Stimulated activated CD4-positive, alpha-beta T cell treated with anti-CD3 and anti-CD28 coated beads, Interleukin-4, amount 100 ng/mL, for 48 hours (primary cell): ENCODE measurements at regions not wholly inside any gene's neighbourhood (a gene's known extent, or its start where the extent isn't known, plus 50 kb on each side); places are given as distances from the start of the nearest gene placed in this dataset.
"Not testable (repeated sequence)": the region's sequence is repeated elsewhere in the genome, so short reads cannot be mapped to it uniquely, and the experiment has no call there.

ENCODE experiments used
- DNase-seq, 2 donors: peaks; one replicate each; pipeline ENCODE4 v3.0.0-alpha.2; 2020; ENCODE audit warnings: low read depth in 2 of 2

- no peak for DNase-seq
Measured at GRCh38 chr1:55310505-55310971, 95.4 kb upstream of the USP24 start.

- DNase-seq: no peak
Measured at GRCh38 chr1:55309786-55310504, 94.8 kb upstream of the USP24 start.

GRCh38 chr1:55309053-55309452 is 93.9 kb upstream of the USP24 start:
- no peak for DNase-seq

- DNase-seq: no peak
Measured at GRCh38 chr1:55305735-55306134, 90.6 kb upstream of the USP24 start.

DNA sequence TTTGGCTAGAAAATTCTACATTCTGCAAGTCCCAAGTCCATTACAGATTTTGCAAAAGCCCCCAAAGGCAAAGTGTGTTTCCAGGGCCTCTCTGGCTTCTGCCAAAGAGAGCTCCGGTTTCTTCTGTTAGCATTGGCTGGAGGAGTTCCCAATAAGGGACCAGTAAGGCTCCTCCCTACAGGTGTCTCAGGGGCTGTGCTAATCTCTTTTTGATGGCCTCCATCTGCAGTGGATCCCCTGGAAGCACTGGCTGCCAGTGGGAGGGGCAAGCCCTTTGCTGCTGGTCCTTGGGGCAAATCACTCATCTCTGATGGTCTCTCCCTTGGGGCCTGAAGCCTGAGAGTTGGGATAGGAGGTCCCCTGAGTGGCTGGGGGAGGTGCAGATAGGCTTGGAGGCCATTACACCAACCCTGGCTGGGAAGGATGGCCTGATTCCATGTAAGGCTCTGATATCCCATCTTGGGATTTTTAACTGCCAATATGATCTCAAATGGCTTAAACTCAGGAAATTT is 89.1 kb upstream of the USP24 start:
- DNase-seq: no peak

DNA sequence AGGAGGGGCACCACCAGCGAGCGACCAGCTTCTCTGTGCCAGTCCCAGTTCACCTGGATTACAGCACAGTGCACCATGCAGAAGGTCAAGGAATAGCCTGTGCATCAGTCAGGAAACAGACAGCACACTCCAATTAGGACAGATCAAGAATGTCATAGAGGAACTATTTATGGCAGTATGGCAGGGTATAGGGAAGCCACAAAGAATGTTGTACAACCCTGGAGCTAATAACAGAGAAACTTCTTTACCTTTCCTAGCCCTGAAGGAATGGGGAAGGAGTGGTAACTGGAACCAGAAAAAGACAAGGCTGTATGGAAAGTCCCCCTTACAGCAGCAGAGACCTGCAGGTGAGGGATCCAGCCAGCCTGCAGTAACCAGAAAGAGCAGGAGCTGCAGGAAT is 87.8 kb upstream of the USP24 start:
- no peak for DNase-seq

GRCh38 chr1:55301912-55302311 is 86.7 kb upstream of the USP24 start:
- DNase-seq: no peak

DNA sequence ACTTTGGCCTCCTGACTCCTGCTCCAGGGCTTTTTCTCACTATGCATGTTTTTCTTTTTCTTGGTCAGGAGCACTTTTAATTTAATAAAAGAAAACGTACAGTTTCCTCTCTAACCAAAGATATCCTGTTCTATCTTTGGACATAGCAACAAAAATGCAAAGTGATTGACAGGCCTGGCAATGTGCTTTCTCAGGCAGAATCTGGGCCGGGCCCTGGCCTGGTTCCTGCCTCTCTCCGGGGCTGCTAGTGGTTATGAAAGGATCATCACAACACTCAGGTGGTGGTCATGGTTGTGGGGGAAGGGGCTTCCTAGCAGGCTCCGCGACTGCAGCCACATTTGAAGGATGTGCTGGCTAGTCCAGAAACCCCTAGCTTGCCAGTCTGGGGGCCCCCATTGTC is 85.8 kb upstream of the USP24 start:
- DNase-seq: no peak

DNA sequence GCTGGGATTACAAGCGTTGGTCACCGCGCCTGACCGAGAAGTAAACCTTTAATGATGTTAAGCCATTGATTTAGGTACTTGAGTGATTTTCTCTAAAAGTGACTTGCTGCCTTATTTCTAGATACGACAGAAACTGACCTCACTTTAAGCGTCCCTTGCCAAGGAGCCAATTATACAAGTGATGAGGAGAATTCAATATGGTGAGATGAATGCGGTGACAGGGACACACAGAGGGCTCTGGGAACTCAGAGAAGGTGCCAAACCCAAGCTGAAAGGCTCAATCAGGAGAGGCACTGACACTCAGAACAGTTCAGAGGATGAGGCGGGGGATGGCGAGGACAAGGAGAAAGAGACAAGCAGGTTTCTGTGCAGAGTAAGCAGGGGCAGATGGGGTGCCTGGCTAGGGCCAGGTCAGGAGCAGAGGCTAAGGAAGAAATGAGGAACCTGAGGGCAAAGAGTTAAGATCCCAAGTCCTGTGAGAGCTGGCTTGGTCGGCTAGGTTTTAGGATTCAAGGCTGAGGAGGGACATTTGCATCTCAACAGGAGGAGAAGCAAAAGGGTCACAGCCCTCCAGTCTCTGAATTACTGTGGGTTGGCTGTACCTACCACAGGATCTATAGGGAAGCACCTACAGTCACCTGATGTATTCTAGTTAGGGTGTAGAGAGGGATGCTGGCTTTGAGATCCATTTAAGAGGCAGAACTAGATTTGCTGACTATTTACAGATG is 83.2 kb upstream of the USP24 start:
- no peak for DNase-seq

GRCh38 chr1:55296247-55296646 is 81.1 kb upstream of the USP24 start:
- not testable (repeated sequence) for DNase-seq

DNA sequence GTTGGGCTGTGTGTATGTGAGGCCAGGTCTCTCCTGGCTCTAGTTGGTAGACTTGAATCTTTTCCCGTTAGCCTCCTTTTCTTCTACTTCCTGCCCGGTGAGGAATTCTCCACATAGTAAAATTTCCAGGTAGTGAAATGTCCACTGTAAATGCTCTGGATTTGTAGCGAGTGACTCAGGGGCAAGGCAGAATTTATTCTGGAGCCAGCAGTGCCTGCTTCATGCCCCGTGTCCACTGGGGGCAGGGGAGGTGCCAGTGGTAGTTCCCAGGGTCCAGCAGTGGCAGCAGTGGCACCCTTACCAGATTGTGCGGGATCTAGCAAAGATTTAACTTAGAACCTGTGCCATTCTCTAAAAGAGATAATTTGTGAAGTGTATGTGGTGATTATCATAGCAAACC is 74.5 kb upstream of the USP24 start:
- no peak for DNase-seq

GRCh38 chr1:55289042-55289441 is 73.9 kb upstream of the USP24 start:
- DNase-seq: no peak

GRCh38 chr1:55288245-55288644 is 73.1 kb upstream of the USP24 start:
- no peak for DNase-seq

- no peak for DNase-seq
Measured at GRCh38 chr1:55287723-55288122, 72.6 kb upstream of the USP24 start.

- no peak for DNase-seq
Measured at GRCh38 chr1:55286856-55287602, 71.9 kb upstream of the USP24 start.

- DNase-seq: no peak
Measured at GRCh38 chr1:55285834-55286233, 70.7 kb upstream of the USP24 start.

DNA sequence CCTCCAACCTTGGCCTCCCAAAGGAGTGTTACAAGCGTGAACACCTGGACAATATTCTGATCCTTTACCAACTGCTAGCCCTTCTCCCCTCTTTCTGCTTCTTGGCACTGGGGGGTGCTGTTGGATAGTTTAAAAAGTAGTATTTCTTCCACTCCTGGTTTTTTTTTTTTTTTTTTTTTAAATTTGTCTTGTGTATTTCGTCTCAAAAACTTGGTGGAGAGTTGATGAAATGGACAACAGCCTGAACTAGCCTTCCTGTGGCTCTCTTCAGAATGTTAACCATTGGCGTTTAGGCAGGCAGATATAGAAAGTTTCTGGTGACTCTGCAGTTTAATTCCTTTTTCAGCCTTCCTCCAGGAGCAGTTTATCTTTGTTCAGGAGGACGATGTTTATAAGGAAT is 69.7 kb upstream of the USP24 start:
- no peak for DNase-seq

- DNase-seq: no peak
Measured at GRCh38 chr1:55282058-55282457, 66.9 kb upstream of the USP24 start.

- no peak for DNase-seq
Measured at GRCh38 chr1:55280731-55281130, 65.6 kb upstream of the USP24 start.

- no peak for DNase-seq
Measured at GRCh38 chr1:55279627-55280026, 64.5 kb upstream of the USP24 start.

DNA sequence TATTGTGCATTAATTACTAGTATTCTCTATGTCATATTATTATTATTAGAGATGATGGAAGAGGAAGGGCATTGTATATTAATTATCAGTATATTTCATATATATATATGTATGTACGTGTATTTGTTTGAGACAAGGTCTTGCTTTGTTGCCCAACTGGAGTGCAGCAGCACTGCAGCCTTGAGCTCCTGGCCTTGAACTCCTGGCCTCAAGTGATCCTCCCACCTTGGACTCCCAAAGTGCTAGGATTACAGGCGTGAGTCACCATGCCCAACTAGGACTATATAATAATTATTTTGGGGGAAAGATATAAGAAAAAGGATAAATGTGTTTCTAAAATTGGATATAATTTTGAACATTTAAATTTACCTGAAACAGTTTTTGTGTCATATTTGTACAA is 63.2 kb upstream of the USP24 start:
- no peak for DNase-seq

GRCh38 chr1:55277377-55278130 is 62.4 kb upstream of the USP24 start:
- DNase-seq: peak; percentile 76 to 79
